ENCODE measurements at regions not wholly inside any gene's neighbourhood (a gene's known extent, or its start where the extent isn't known, plus 50 kb on each side); places are given as distances from the start of the nearest gene placed in this dataset.
"Not testable (repeated sequence)": the region's sequence is repeated elsewhere in the genome, so short reads cannot be mapped to it uniquely, and the experiment has no call there.

DNA sequence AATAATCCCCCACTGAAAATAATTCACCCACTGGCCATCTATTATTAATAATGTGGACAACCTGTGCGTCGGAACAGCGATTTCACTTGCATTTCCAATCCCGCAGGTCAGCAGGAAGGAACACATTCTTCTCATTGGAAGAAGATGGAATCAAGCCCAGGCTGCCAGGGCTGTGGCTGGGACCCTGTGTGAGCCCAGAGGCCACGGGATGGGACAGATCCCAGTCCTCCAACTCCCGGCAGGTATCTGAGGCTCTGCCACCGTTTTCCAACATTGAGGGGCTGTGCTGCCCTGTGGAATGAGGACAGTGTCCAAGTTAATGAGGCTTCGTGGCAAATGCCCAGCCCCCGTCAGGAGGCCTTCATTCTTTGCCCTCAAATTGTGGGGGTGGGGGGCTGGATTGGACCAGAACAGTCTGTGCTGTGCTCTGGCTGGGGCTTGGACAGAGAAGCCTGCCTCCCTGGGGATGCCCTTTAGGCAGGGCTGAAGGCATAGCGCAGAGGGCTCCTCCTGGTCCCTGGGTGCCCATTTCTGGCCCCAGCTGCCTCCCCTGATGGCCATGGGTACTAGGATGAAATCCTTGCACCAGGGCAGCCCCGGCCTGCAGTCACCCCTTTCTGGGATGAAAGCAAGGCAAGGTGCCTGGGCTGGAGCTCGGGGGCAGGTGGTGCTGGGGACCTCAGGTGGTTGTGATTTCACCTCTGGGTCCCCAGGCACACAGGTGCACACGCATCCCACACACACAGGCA, 195.0 kb upstream of the PPP1R26 start:
- H3K9me3 ChIP-seq = no peaks in the 10 kb centered on the region
- no peak overlapping the region for H3K4me3 ChIP-seq (ENCODE audit: low read depth, low read length)
- H3K4me1 ChIP-seq = peaks cover 27% of the 10 kb centered on the region
- DNase-seq = no peak
- no peaks in the 10 kb centered on the region for H3K27me3 ChIP-seq
- H3K36me3 ChIP-seq = no peaks in the 10 kb centered on the region
- TF ChIP-seq, protein P1, sequence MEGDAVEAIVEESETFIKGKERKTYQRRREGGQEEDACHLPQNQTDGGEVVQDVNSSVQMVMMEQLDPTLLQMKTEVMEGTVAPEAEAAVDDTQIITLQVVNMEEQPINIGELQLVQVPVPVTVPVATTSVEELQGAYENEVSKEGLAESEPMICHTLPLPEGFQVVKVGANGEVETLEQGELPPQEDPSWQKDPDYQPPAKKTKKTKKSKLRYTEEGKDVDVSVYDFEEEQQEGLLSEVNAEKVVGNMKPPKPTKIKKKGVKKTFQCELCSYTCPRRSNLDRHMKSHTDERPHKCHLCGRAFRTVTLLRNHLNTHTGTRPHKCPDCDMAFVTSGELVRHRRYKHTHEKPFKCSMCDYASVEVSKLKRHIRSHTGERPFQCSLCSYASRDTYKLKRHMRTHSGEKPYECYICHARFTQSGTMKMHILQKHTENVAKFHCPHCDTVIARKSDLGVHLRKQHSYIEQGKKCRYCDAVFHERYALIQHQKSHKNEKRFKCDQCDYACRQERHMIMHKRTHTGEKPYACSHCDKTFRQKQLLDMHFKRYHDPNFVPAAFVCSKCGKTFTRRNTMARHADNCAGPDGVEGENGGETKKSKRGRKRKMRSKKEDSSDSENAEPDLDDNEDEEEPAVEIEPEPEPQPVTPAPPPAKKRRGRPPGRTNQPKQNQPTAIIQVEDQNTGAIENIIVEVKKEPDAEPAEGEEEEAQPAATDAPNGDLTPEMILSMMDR (IDR thresholded peaks at IDR 0.05; ENCODE audit: low read depth, low read length) = no peak

GRCh38 chr9:135286187-135286925, 193.2 kb upstream of the PPP1R26 start:
- not testable (repeated sequence) for H3K27me3 ChIP-seq

GRCh38 chr9:135286961-135287360, 192.6 kb upstream of the PPP1R26 start:
- DNase-seq = no peak
- Histone ChIP-seq H3K36me3 (no peaks in the 10 kb centered on the region), H3K4me1 (peaks cover 16% of the 10 kb centered on the region), H3K4me3 (ENCODE audit: low read depth, low read length) (no peak overlapping the region), H3K9me3 (no peaks in the 10 kb centered on the region), H3K27me3 (no peaks in the 10 kb centered on the region)
- TF ChIP-seq, protein P1 (IDR thresholded peaks at IDR 0.05; ENCODE audit: low read depth, low read length) = no peak

More at GRCh38 chr9:135286187-135286925, 193.2 kb upstream of the PPP1R26 start:
- H3K36me3 ChIP-seq; H3K4me3 ChIP-seq (ENCODE audit: low read depth, low read length); H3K9me3 ChIP-seq; DNase-seq: not testable (repeated sequence)
- peaks cover 22% of the 10 kb centered on the region for H3K4me1 ChIP-seq

- no peaks in the 10 kb centered on the region for H3K9me3 ChIP-seq
- H3K4me3 ChIP-seq (ENCODE audit: low read depth, low read length) = no peak overlapping the region
- no peaks in the 10 kb centered on the region for H3K36me3 ChIP-seq
- no peak for DNase-seq
- H3K27me3 ChIP-seq = no peaks in the 10 kb centered on the region
- TF ChIP-seq, protein P1 (IDR thresholded peaks at IDR 0.05; ENCODE audit: low read depth, low read length) = no peak
- peaks cover 10% of the 10 kb centered on the region for H3K4me1 ChIP-seq
Measured at GRCh38 chr9:135287627-135288026, 192.0 kb upstream of the PPP1R26 start.

DNA sequence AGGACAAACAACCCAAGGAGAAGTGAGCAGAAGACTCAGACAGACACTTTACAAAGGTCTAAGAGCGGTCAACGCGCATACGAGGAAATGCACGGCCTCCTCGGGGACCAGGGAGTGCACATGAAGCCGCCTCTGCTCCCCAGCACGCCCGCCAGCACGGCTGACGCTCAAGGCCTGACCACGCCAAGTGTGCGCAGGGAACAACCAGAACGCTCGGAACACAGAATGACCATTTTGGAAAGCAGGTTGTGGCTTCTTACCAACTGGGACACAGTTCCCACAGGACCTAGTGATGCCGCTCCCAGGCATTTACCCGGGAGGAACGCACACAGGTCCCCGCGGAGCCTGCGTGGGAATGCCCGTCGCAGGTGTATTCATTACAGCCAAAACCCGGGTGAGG, 191.5 kb upstream of the PPP1R26 start:
- DNase-seq = no peak
- Histone ChIP-seq H3K27me3 (no peaks in the 10 kb centered on the region), H3K4me1 (peaks cover 8% of the 10 kb centered on the region), H3K4me3 (ENCODE audit: low read depth, low read length) (no peak overlapping the region), H3K36me3 (no peaks in the 10 kb centered on the region), H3K9me3 (no peaks in the 10 kb centered on the region)
- TF ChIP-seq, protein P1 (IDR thresholded peaks at IDR 0.05; ENCODE audit: low read depth, low read length) = no peak

DNA sequence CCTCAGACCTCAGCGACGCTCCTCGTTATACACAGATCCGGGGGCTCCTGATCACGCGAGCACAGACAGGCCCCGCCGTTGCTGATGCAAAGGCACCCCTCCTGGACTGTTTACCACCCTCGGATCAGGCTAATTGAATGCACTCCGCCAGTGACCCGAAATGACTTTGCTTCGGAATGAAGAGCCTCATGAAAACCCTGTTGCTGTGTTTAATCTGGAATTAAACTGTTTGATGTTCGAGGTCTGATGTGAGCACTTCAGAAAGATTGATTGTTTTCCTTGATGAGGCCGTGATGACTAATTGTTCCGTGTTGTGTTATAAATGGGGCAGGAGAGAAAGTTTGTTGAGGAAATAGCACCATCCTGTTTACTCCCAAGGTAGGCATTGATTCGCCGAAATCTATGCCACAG, 190.5 kb upstream of the PPP1R26 start:
- Histone ChIP-seq H3K9me3 (no peaks in the 10 kb centered on the region), H3K4me1 (peaks cover 8% of the 10 kb centered on the region), H3K27me3 (no peaks in the 10 kb centered on the region), H3K4me3 (ENCODE audit: low read depth, low read length) (no peak overlapping the region), H3K36me3 (no peaks in the 10 kb centered on the region)
- TF ChIP-seq, protein P1 (IDR thresholded peaks at IDR 0.05; ENCODE audit: low read depth, low read length) = no peak
- no peak for DNase-seq

All from BE2C (cell line).